ENCODE measurements at regions not wholly inside any gene's neighbourhood (a gene's known extent, or its start where the extent isn't known, plus 50 kb on each side); places are given as distances from the start of the nearest gene placed in this dataset.

DNA sequence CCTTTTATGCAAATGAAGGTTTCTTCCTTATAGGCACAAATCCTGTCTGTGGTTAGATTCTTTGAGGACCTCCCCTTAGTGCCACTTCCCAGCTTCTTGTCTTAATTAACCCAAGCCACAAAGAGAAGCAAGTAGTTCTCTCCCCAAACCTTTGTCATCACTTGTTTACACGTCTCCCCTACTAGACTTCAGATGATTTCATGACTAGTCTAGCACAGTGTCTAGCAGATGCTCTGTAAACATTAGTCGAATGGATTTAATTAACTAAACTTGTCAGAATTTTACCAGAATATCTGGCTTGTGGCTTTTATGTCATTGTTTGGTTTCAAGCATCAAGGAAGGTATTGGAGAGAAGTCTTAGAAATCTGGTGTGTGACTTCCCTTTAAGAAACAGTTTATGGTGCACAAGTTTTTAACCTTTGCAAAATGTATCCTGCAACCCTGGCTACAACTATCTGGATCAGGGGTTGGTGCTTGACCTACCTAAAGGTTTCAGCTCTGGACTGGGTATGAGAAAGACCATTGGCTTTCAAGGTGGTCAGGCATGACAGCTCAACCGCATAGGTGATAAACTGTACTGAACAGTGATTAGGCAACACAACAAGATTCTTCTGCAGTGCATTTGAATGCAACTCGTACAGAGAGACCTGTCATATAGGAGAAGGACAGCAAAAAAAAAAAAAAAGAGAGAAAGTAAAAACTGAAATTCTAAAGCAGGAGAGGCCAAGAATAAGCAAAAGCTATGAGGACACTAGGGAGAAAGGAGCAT, 93.2 kb upstream of the CCDC150 start:
- DNase-seq: no peak

DNA sequence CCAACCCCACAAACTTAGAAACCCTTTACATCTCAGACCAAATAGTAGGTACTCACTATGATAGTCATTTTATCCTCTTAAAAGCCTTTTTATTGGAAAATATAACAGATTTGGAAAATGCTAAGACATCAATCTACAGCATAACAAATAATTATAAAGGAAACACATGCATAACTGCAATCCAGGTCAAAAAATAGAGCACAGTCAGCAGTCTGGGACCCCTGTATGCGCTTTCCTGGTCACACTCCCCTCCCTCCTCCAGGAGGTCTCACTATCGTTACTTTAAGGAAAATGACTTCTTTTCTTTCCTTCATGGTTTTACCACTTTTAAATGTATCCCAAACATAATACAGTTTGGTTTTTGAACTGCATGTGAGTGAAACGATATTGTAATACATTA, 90.5 kb upstream of the CCDC150 start:
- no peak for DNase-seq

DNA sequence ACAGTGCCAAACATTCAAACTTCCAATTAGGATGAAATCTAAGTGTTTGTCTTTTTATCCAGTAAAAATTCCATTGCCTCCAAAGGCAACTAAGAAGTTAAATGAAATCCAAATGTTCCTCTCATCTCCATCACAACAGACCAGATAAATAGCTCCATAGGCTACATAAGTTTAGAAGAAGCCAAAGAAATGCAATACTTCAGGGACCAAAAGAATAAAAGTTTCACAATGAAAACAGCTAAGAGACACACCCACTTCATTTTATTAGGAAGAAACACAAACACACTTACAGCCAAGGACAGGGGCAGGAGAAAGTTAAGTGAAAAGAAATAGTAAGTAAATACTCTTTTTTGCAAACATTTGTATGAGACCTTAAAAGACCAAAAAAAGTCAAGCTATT, 88.5 kb upstream of the CCDC150 start:
- DNase-seq: no peak

DNA sequence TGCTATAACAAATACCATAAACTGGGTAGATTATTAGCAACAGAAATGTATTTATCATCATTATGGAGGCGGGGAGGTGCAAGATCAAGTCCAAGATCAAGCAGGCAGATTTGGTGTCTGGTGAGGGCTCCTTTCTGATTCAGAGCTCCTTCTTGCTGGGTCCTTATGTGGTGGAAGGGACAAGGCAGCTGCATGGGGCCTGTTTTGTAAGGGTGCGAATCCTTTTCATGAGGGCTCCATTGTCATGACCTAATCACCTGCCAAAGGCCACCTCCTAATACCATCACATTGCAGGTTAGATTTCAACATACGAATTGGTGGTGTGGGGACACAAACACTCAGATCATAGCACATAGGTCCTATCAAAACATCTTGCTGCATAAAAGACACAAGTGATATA, 84.4 kb upstream of the CCDC150 start:
- no peak for DNase-seq

DNA sequence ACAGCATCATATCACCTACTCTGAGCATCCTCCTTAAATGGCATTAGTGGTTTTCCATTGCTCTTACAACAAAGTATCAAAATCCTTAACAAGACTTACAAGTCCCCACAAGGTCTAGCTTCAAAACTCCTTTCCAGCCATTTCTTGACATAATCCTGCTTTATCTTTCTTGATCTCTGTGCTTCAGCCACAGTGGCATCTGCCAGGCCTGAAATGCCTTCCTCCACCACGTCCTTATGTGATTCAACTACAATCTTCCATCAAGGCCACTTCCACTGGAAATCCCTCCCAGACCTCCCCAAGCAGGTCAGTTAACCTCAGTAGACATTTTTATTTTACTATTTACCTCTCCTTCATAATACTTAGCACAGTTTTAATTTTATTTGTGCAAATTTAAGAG, 83.8 kb upstream of the CCDC150 start:
- no peak for DNase-seq

DNA sequence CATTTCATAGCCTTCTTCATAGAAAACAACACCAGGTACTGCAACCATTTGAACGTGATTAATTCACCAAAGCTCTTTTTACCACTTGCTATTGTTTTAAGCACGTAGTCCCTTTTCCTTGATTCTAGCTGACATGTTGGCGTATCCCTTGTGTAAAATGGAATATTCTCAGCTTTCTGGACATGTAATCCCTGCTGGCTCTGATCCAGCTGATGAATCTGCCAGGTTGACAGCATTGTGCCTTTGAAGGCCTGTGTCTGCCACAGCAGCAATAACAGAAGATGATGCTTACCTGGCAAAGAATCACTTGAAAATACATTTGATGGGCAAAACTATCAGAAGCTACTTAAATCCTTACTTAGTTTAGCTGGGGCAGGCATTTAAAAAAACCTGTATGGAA, 81.0 kb upstream of the CCDC150 start:
- DNase-seq: no peak

DNA sequence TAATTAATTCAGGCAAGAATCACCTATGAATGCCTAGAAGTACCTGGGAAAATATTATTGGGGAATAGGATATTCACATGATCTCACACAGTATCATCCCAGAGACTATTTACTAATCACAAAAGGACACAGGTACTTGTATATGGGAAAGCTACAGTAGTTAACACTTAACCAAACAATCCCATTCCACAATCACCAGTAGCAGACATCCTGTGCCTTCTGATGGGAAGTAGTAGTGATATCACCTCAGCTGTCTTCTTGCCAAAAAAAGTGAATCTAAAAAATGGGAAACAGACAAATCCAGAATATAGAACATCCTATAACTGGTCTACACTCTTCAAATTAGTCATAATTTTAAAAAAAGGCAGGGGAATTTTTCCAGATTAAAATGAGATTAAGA, 75.6 kb upstream of the CCDC150 start:
- no peak for DNase-seq

DNA sequence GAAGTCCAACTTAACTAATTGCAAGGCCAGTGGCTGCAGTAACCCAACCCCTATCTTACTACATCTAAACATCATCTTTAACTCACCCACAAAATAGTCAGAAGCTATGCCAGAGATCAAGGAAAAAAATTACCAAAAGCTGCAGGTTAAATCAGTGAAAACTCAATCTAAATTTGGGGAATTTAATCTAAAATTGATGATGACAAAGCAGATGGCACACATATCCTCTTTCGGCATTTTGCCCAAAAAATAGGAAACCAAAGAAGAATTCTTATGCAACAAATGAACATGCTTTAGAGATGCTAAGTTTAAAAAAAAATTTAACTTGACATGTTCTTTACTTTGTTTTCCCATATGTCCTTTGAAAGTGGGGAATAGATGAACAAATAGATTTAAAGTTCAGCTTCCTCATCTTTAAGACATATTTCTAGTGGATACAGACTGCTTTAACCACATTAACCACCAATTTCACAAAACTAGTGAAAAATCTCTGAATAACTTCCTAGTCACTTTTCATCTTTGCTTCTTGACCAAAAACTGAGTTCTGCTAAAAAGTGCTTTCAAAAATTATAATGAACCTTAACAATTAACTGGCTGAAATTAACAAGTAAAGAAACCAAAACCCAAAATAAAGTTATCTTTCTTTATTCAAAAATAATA, 74.3 kb upstream of the CCDC150 start:
- DNase-seq: no peak

DNA sequence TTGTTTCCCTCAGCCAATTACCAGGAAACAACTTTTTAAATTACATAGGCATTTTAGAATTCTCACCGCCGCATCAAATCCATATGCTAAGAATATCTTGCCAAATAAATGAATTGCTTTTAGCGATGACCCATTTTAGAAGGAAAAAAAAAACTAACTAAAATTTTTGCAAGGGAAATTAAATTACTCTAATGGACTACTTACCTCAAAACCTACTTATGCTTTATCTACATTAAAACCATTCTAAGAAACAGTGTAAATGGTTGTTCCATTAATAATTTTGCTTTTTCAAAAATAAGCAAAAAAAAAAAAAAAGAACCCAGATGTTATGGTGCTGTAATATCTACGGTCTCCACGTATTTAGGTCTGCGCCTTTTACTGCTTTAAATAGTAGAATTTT, 73.5 kb upstream of the CCDC150 start:
- DNase-seq: no peak

DNA sequence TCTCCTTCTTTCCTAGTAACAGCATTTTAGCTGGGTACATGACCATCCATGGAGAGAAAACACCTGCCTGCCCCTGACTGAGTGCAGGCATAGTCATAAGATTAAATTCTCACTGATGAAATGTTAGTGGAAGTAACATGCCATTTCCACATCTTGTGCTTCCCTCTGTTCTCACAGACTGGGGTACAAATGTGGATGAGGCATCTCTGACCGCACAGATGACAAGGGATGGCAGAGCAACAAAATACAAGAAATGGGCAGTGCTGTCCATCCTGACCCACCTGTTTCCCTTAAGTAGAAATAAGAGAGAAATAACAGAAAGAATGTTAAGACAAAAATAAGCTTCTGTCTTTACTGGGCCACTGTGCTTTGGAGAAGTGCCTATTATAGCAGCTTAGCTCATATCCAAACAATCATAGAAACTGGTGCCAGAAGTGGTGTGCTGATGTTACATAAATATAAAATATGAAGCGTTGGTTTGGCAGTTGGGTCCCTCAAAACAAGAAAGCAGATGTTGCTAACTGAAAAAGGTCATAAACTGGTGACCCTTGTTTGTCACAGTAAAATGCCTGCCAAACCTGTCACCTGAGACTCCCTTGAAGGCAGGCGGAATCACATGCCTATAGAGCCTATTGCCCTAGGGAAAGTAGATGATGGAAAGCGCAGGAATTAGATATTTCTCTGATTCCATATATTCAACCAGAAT, 72.4 kb upstream of the CCDC150 start:
- no peak for DNase-seq

DNA sequence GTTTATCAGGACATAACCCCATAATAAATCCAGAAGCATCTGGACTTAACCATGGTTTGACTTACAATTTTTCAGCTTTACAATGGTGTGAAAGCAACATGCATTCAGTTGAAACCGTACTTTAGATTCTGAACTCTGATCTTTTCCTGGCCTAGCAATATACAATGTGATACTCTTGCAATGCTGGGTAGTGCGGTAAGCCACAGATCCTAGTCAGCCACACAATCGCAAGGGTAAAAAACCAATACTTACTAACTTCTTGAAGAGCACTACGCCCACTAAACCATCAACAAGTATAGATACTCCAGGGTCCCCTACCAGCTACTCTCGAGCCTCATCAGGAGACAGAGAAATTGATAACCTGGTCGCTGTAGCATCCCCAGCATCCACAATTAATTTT, 71.0 kb upstream of the CCDC150 start:
- DNase-seq: no peak

DNA sequence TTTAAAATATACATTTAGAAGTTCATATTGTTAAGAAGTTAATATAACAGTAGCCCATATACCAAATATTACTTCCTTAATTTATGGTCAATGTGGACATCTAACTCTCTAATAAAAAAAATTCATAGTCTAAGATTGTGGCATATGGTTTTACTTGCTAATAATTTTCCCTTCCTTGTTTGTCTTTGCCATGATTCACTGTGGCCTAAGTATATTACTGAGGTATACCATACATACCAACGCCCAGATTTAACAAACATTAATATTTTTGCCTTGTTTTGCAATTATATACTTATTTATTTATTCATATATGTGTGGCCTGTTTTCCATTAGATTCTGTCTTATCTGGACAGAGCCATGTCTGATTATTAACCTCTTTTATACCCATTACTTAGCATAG, 54.6 kb upstream of the CCDC150 start:
- DNase-seq: no peak

DNA sequence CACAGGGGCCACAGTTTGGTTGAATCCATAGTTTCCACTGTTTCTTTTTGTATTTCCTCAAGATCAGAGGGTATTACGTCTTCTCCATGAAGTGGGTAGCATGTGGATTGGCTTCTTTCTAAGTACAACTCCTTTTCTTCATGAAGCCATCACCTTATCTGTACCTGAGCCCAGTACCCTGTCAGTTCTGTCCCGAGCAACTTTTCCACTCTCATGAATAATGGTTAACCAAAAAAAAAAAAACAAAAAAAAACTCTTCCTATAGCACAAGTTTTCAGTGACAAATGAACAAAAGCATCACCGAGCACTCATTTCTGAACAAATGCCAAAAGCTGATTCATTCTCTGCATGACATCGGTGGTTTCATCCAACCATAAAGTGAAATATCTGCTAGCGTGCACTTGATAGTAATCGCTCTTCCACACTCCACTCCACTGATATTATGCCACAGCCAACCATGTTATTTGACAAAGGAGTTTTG, 53.0 kb upstream of the CCDC150 start:
- DNase-seq: no peak

DNA sequence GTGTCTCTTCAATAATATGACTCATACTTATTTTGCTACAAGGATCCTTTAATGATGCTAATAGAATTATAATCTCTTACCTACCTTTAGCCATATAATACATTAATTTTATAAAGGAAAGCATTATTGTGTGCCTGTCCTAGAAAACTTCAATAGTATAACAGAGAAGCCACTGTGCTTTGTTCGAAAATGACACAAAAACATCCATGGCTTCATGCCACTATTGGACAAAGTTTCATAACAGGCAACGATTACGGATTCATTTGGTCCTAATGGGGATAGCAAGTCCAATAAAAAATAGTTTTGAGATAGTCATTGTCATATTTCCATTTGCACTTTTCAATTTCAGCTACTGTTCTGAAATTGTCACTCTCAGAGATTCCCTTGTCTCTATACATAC, 52.5 kb upstream of the CCDC150 start:
- no peak for DNase-seq

DNA sequence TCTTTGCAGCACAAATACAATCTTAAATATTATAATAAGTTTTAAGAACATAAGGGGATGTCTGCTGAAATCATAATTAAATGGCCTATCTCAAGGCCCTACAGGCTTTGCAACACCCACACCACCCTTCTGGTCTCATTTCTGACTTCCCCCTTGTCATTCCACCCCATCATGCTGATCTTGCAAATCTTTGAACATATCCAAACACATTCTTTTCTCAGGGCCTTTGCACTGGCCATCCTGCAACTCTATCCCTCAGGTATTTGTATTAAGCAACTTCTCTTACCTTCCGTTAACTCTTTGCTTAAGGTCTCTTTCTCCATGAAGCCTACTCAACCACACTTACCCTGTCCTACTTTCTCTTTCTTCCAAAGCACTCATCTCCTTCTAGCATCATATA, 51.8 kb upstream of the CCDC150 start:
- DNase-seq: no peak

DNA sequence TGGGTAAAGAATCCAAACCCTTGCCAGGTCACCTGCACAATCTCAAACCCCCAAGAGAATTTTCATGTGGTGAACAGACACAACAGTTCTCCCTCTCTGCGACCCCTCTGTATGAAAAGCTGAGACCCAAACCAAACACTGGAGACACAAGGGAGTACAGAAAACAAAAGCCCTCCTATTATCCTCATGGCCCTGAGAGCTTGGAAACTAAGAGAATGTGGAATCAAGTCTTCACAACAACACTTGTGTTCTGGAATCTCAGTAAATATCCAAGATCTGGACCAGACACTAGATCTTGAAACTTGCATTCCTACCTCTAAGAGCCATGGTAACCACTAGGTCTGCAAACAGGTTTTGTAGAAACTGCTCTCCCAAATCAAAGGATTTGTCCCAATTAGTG, 50.1 kb upstream of the CCDC150 start:
- no peak for DNase-seq
